HG02623 (cell line): ENCODE measurements at regions not wholly inside any gene's neighbourhood (a gene's known extent, or its start where the extent isn't known, plus 50 kb on each side); places are given as distances from the start of the nearest gene placed in this dataset.

ENCODE experiments used
- ATAC-seq: cut with Tn5 transposase; IDR thresholded peaks from one replicate; pipeline ENCODE4 v1.9.1; 2021; ENCODE audit warnings: moderate library complexity; ENCODE audit not compliant: unreplicated experiment

- no peak for ATAC-seq
These were observed 113.1 kb upstream of the SLC45A1 start for GRCh38 chr1:8204826-8205225.

- ATAC-seq: no peak
These were observed 114.4 kb upstream of the SLC45A1 start for GRCh38 chr1:8203551-8203950.

- ATAC-seq: no peak
These were observed 114.9 kb upstream of the SLC45A1 start for GRCh38 chr1:8203056-8203455.

GRCh38 chr1:8202182-8202905 lies 115.6 kb upstream of the SLC45A1 start:
- no peak for ATAC-seq

GRCh38 chr1:8201331-8201861 lies 116.5 kb upstream of the SLC45A1 start:
- no peak for ATAC-seq

GRCh38 chr1:8200317-8201115 lies 117.4 kb upstream of the SLC45A1 start:
- ATAC-seq: no peak

GRCh38 chr1:8198522-8198921 lies 119.4 kb upstream of the SLC45A1 start:
- ATAC-seq: no peak

- ATAC-seq: no peak
These were observed 120.2 kb upstream of the SLC45A1 start for GRCh38 chr1:8197493-8198282.

- ATAC-seq: no peak
These were observed 123.3 kb upstream of the SLC45A1 start for GRCh38 chr1:8194481-8195227.

GRCh38 chr1:8193840-8194406 lies 124.0 kb upstream of the SLC45A1 start:
- no peak for ATAC-seq

GRCh38 chr1:8191474-8191873 lies 126.4 kb upstream of the SLC45A1 start:
- ATAC-seq: no peak

GRCh38 chr1:8189931-8190483 lies 127.9 kb upstream of the SLC45A1 start:
- ATAC-seq: no peak

GRCh38 chr1:8185400-8185799 lies 132.5 kb upstream of the SLC45A1 start:
- no peak for ATAC-seq

- ATAC-seq: no peak
These were observed 133.6 kb upstream of the SLC45A1 start for GRCh38 chr1:8184301-8184700.

- no peak for ATAC-seq
These were observed 135.7 kb upstream of the SLC45A1 start for GRCh38 chr1:8182034-8182761.

GRCh38 chr1:8179132-8179793 lies 138.7 kb upstream of the SLC45A1 start:
- ATAC-seq: no peak

- ATAC-seq: no peak
These were observed 141.6 kb upstream of the SLC45A1 start for GRCh38 chr1:8176279-8176678.

GRCh38 chr1:8174807-8175206 lies 143.1 kb upstream of the SLC45A1 start:
- no peak for ATAC-seq
